Erythroblast (primary cell): ENCODE measurements at regions not wholly inside any gene's neighbourhood (a gene's known extent, or its start where the extent isn't known, plus 50 kb on each side); places are given as distances from the start of the nearest gene placed in this dataset.

Experiments
- GATA1 ChIP-seq: IDR thresholded peaks from 2 replicates; pipeline ENCODE4 v1.6.1; 2011; ENCODE audit warnings: low read depth, mild to moderate bottlenecking, control low read depth, low read length, moderate library complexity
- POLR2A ChIP-seq: IDR thresholded peaks from 2 replicates; pipeline ENCODE4 v1.6.1; 2011; ENCODE audit warnings: mild to moderate bottlenecking, low read length

DNA sequence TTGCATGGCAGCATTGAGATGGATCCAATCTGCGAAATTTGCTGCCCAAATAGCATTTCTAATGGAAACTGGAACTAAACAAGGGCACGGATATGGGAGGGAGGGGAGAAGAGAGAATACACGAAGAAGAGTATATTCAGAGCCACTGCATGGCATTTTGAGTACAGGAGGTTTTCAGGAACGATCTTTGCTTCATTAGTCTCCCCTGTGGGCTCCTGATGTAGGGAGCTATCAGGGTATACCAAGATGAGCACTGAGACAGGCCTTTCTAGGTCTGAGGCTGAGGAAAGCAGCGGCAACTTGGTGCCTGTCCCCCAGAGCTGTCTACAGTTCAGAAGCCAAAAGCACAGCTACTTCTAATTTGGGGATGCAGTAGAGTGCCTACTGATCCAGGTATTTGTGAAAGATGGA, 257.7 kb upstream of the PMFBP1 start:
- no peak for TF ChIP-seq POLR2A
- TF ChIP-seq GATA1, result no peak
